Mesodermal cell (in vitro differentiated cells): ENCODE measurements at regions not wholly inside any gene's neighbourhood (a gene's known extent, or its start where the extent isn't known, plus 50 kb on each side); places are given as distances from the start of the nearest gene placed in this dataset.
"Not testable (repeated sequence)": the region's sequence is repeated elsewhere in the genome, so short reads cannot be mapped to it uniquely, and the experiment has no call there.

ENCODE experiments used
- H3K27ac ChIP-seq: 2 replicates; pipeline ENCODE4 v1.7.0; 2013; ENCODE audit warnings: mild to moderate bottlenecking, low read depth, low read length, moderate library complexity; ENCODE audit not compliant: severe bottlenecking
- H3K36me3 ChIP-seq: 2 replicates; pipeline ENCODE4 v1.7.1; 2013; ENCODE audit warnings: mild to moderate bottlenecking, low read length, moderate library complexity; ENCODE audit not compliant: control insufficient read depth, insufficient read depth
- H3K4me1 ChIP-seq: one replicate; pipeline ENCODE4 v1.7.1; 2013; ENCODE audit warnings: mild to moderate bottlenecking, low read length; ENCODE audit not compliant: insufficient read depth, control insufficient read depth, poor library complexity, severe bottlenecking
- H3K4me3 ChIP-seq: 2 replicates; pipeline ENCODE4 v1.7.0; 2013; ENCODE audit warnings: low read length, control low read depth, mild to moderate bottlenecking; ENCODE audit not compliant: insufficient read depth, poor library complexity, severe bottlenecking; ENCODE audit errors: extremely low read depth
- H3K9me3 ChIP-seq: 2 replicates; pipeline ENCODE4 v1.7.1; 2013; ENCODE audit warnings: mild to moderate bottlenecking, low read length, moderate library complexity; ENCODE audit not compliant: control insufficient read depth
- WGBS, 2 experiments: methylation state at CpG; one replicate each; pipeline ENCODE4 v1.1.5; 2013; ENCODE audit warnings: missing lambda C conversion rate in 2 of 2; ENCODE audit not compliant: insufficient coverage in 2 of 2; 5-methylcytosine and 5-hydroxymethylcytosine counted together

DNA sequence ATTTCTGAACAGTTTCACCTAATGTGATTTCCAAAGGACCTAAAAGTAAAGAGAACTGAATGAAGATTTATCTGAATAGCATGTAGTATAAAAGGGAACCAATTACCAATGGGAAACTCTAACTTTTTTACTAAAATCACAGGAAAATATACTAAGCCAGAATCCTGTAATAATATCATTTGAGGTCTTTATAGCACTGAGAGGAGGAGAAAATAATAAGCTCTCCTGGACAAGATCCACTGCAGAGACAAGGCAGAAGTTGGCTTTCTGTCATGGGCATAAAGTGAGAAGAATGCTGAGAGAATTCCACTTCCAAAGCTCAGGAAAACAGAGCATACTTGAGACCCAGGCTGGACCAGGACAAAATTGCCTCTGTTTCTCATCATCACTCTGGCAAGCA lies 1131.4 kb downstream of the SORCS1 start:
- Histone ChIP-seq H3K9me3 (no peaks in the 10 kb centered on the region), H3K4me1 (no peaks in the 10 kb centered on the region), H3K27ac (no peak overlapping the region), H3K4me3 (no peak overlapping the region), H3K36me3 (no peaks in the 10 kb centered on the region)

DNA sequence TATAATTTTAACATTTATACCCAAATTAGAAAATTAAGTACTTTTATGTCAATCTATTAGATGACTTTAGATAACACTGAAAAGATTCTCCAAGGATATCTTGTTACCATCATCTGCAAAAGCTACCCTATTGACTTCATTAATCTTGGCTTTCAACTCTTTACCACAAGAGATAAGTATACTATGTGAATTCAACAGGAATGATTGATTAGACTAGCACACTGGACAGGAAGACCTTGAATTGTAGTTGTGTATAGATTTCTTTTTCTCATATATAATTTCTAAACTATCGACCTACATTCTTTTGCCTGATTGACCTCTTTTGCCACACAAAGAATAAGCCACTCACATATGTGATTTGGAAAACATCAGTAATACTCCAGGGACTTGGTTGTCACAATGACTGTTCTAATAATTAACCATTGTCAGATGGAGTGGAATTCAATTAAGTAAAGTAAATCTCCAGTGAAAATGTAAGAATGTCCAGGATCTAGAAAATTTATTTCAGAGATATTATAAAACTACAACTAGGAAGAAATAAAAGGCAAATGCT lies 1132.0 kb downstream of the SORCS1 start:
- Histone ChIP-seq H3K36me3 (no peaks in the 10 kb centered on the region), H3K4me1 (no peaks in the 10 kb centered on the region), H3K9me3 (no peaks in the 10 kb centered on the region), H3K27ac (no peak overlapping the region), H3K4me3 (no peak overlapping the region)
- WGBS, 2 experiments: no CpG with 5 or more reads among the region's 1 CpG

DNA sequence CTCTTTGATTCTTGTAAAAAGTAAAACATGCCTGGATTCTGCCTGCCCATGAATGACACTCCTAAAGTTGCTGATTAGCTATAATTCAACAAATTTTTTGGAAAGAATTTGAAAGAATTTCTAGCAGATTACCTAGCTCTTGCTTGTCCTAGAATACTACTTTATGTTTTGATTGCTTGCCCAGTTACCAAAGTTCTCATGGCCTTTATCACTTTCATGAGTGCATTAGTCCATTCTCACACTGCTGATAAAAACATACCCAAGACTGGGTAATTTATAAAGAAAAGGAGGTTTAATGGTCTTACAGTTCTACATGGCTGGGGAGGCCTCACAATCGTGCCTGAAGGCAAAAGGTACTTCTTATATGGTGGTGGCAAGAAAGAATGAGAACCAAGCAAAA lies 1137.3 kb downstream of the SORCS1 start:
- Histone ChIP-seq H3K27ac (no peak overlapping the region), H3K36me3 (no peaks in the 10 kb centered on the region), H3K9me3 (no peaks in the 10 kb centered on the region), H3K4me3 (no peak overlapping the region), H3K4me1 (no peaks in the 10 kb centered on the region)
- 50% methylated on average over 1 of the region's 1 CpG; no CpG with 5 or more reads in 1 of the 2 experiments for WGBS, 2 experiments

DNA sequence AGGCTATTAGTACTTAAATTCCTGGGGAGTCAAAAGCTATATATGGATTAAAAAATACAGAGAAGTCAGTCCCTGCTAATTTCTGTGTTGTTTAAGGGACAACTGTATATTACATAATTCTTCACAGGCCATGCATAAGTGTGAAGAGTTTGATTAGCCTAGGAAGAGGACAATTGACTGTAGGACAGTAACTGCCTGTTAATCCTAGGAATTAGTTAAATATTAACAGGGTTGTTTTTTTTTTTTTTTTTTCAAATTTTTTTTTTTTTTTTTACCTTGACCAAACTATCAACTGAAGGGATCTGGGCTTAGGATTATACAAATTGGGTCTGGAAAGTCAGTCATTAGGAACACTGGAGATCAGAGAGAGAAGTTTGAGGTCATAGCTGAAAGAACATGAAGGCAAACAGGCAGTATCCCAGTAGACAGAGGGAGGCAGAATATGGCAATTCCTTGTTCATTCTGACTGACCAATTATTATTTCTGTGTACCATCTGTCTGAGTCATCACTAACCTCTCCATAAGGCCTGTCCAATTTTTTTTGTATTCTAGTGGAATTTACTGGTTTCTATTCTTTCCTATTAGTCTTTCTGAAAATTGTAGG lies 1139.2 kb downstream of the SORCS1 start:
- Histone ChIP-seq H3K4me3 (no peak overlapping the region), H3K4me1 (no peaks in the 10 kb centered on the region), H3K9me3 (no peaks in the 10 kb centered on the region), H3K27ac (no peak overlapping the region), H3K36me3 (no peaks in the 10 kb centered on the region)

DNA sequence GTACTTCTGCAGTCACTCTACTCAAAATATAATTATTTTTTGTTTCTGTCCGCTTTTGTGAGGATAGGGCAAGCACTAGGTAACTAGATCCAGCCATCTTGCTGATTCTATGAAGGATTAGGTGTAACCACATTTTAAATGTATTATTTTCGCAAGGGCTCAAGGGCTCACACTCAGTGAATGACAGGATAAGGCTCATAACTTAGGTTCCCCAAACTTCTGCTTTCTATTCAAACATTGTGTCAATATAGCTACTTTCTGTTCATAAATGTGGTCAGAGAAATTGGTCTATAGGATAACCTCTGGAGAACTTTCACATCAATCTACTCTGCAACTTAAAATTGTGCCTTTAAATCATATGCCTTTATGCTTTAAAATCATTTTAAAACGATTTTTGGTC lies 1141.2 kb downstream of the SORCS1 start:
- Histone ChIP-seq H3K4me1 (no peaks in the 10 kb centered on the region), H3K9me3 (no peaks in the 10 kb centered on the region), H3K27ac (no peak overlapping the region), H3K36me3 (no peaks in the 10 kb centered on the region), H3K4me3 (no peak overlapping the region)
- WGBS, 2 experiments: 88 to 93% methylated on average over 2 of the region's 3 CpGs

DNA sequence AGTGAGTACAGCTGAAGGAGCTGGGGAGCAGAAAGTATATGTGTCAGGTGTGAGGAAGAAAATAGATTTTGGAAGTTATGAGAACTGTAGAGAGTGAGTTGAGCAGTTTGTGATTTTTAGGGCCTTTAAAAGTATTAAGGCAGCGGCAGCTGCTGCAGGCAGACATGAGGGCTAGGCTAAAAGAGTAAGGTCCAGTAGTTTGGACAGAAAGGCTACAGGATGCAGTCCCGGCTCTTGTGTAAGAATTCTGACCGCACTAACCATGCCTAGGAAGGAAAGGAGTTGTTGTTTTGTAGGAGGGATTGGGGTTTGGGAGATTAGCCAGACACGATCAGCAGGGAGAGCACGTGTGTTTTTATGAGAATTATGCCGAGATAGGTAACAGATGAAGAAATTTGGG lies 1144.9 kb downstream of the SORCS1 start:
- H3K27ac ChIP-seq, H3K9me3 ChIP-seq, H3K4me3 ChIP-seq, H3K4me1 ChIP-seq, H3K36me3 ChIP-seq: not testable (repeated sequence)
- 94 to 100% methylated on average over 3 to 4 of the region's 6 CpGs for WGBS, 2 experiments

DNA sequence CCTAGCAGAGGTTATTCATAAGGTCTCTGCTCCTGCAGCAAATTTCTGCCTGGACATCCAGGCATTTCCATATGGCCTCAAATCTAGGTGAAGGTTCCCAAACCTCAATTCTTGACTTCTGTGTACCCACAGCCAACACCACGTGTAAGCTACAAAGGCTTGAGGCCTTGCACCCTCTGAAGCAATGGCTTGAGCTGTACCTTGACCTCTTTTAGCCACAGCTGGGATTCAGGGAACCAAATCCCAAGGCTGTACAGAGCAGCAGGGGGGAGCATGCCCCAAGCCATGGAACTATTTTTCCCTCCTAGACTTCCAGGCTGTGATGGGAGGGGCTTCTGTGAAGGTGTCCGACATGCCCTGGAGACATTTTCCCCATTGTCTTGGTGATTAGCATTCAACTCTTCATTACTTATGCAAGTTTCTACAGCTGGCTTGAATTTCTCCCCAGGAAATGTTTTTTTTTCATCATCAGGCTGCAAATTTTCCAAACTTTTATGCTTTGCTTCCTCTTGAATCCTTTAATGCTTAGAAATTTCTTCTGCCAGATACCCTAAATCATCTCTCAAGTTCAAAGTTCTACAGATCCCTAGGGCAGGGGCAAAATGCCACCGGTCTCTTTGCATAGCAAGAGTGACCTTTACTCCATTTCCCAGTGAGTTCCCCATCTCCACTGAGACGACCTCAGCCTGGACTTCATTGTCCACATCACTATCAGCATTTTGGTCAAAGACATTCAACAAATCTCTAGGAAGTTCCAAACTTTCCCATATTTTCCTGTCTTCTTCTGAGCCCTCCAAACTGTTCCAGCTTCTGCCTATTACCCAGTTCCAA lies 1148.9 kb downstream of the SORCS1 start:
- not testable (repeated sequence) for H3K27ac ChIP-seq, H3K36me3 ChIP-seq, H3K9me3 ChIP-seq, H3K4me3 ChIP-seq, H3K4me1 ChIP-seq
- 59 to 81% methylated on average over 4 of the region's 4 CpGs for WGBS, 2 experiments

DNA sequence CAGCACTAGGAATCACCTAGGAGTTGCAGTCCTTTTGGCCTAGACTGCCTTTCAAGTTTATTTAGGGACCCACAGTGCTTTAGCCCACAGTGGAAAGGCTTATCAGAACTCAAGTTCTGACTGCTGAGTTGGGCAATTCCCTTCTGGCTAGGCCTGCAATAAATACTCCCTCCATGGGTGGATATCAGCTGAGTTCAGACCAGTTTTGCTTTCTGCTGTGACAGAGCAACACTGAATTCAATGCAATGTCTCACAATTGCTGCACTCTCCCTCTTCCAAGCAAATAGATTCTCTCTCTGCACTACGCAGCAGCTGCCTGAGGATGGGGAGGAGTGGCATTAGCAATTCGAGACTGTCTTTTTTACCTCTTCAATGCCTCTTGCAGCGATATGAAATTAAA lies 1153.3 kb downstream of the SORCS1 start:
- 29% methylated on average over 1 of the region's 3 CpGs; no CpG with 5 or more reads in 1 of the 2 experiments for WGBS, 2 experiments

DNA sequence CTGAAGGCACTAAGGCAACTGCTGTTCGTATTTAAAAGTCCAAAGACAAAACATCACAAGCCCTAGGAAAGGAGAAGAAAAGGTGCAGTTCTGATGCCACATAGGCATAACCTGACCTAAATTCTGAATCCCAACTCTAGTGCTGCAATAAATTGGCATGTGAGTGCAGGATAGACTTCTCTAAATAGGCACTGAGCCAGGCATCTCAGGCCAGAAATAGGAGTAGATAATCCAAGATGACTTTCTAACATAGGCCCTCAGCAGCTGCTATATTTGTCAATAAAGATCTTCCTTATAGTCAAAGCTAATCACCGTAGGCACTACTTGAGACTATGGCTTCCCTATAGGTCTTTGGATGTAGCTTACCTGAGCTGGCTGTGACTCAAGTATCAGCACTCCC lies 1163.8 kb downstream of the SORCS1 start:
- 100% methylated on average over 1 of the region's 2 CpGs; no CpG with 5 or more reads in 1 of the 2 experiments for WGBS, 2 experiments

More for the DNA sequence above, 1153.3 kb downstream of the SORCS1 start:
- Histone ChIP-seq H3K27ac (no peak overlapping the region), H3K36me3 (no peaks in the 10 kb centered on the region), H3K4me1 (no peaks in the 10 kb centered on the region), H3K9me3 (no peaks in the 10 kb centered on the region), H3K4me3 (no peak overlapping the region)

DNA sequence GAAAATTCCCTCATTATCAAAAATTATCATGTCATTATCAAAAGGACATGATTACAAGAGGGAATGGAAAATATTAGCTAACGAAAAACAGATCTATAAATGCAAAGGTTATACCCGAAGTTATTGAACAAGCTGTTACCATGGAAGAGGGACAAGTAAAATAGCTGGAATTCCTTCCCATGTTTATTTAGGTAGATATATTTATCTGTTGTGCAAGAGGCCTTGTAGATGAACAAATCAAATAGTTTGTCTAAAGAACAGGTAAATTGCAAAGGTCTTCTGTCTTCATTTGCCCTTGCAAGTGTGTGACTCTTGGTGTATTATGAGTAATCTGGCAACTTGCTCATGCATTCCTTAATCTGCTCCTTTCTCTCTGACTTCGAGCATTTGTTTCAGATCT lies 1170.9 kb downstream of the SORCS1 start:
- H3K4me3 ChIP-seq: no peak overlapping the region
- 100% methylated on average over 1 of the region's 3 CpGs; no CpG with 5 or more reads in 1 of the 2 experiments for WGBS, 2 experiments
- no peaks in the 10 kb centered on the region for H3K9me3 ChIP-seq
- H3K4me1 ChIP-seq: no peaks in the 10 kb centered on the region
- no peaks in the 10 kb centered on the region for H3K36me3 ChIP-seq
- no peak overlapping the region for H3K27ac ChIP-seq

More for the DNA sequence above, 1163.8 kb downstream of the SORCS1 start:
- no peaks in the 10 kb centered on the region for H3K9me3 ChIP-seq
- no peaks in the 10 kb centered on the region for H3K36me3 ChIP-seq
- no peak overlapping the region for H3K27ac ChIP-seq
- H3K4me1 ChIP-seq: no peaks in the 10 kb centered on the region
- H3K4me3 ChIP-seq: no peak overlapping the region

DNA sequence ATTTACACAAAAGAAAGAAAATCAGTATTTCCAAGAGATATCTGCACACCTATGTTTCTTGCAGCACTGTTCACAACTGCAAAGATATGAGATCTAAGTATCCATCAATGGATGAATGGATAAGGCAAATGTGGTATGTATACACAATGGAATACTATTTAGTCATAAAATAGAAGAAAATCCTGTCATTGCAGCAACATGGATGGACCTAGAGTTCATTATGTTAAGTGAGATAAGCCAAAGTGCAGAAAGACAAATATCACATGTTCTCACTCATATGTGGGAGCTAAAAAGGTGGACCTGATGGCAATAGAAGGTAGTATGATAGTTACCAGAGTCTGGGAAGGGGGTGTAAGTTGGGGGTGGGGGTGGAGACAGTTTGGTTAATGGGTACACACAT lies 1171.6 kb downstream of the SORCS1 start:
- Histone ChIP-seq H3K36me3 (no peaks in the 10 kb centered on the region), H3K9me3 (no peaks in the 10 kb centered on the region), H3K4me1 (no peaks in the 10 kb centered on the region), H3K27ac (no peak overlapping the region), H3K4me3 (no peak overlapping the region)
